Ovary (tissue), 7 donors: ENCODE measurements at regions not wholly inside any gene's neighbourhood (a gene's known extent, or its start where the extent isn't known, plus 50 kb on each side); places are given as distances from the start of the nearest gene placed in this dataset.

Source experiments
- DNase-seq, 5 donors: peaks; one replicate each; pipeline ENCODE4 v3.0.0-alpha.2; 2019 to 2020
- H3K27ac ChIP-seq, 2 donors: fragments of 200-600 bp; one replicate each; pipeline versions ENCODE4 v1.5.1 to v1.8.0; 2019 to 2022
- H3K27me3 ChIP-seq: fragments of 200-600 bp; one replicate; pipeline ENCODE4 v1.8.0; 2022
- H3K36me3 ChIP-seq: fragments of 200-600 bp; sonication (generic); one replicate; pipeline ENCODE4 v1.5.1; 2019
- H3K4me1 ChIP-seq: one replicate; pipeline ENCODE4 v1.8.1; 2013; ENCODE audit warnings: mild to moderate bottlenecking, moderate library complexity; ENCODE audit not compliant: insufficient read depth
- H3K4me3 ChIP-seq: fragments of 200-600 bp; sonication (generic); one replicate; pipeline ENCODE4 v1.5.1; 2017
- H3K9me3 ChIP-seq, 2 donors: fragments of 200-600 bp in 1 of 2; sonication (generic) in 1 of 2; one replicate each; pipeline versions ENCODE4 v1.5.1 to v1.8.1; 2013 to 2019; ENCODE audit warnings: mild to moderate bottlenecking in 1 of 2, moderate library complexity in 1 of 2
- EP300 ChIP-seq: sonication (generic); formaldehyde crosslinking; IDR thresholded peaks from one replicate; pipeline ENCODE4 v1.6.1; 2017; ENCODE audit warnings: antibody characterized with exemption
- POLR2A ChIP-seq: fragments of 450-650 bp; IDR thresholded peaks from one replicate; pipeline ENCODE4 v1.6.1; 2017; ENCODE audit warnings: antibody characterized with exemption, mild to moderate bottlenecking, moderate library complexity
- whole genome bisulfite sequencing, 3 donors: extraction: QIAGEN DNeasy Blood & Tissue Kit in 1 of 3; methylation state at CpG; one replicate each; pipeline versions ENCODE4 v1.1.5 to v1.1.7; 2013 to 2017; 5-methylcytosine and 5-hydroxymethylcytosine counted together
- intact Hi-C, 4 donors: fragments of 100-400 bp; cut with DNase I; formaldehyde crosslinking; loops; one replicate each; pipeline versions ENCODE4 v1.11.0 to v1.15.1; 2022 to 2023
- TF ChIP-seq, protein P1 (sequence below), 3 donors: fragments of 450-650 bp in 2 of 3; fragments of 200-600 bp in 1 of 3; IDR thresholded peaks; one replicate each; pipeline versions ENCODE4 v1.5.1 to v1.8.0; 2016 to 2022; ENCODE audit warnings: antibody characterized with exemption in 3 of 3, mild to moderate bottlenecking in 1 of 3
- donor health status: DM: no; HTN: no; CAD: no; lungs with moderate emphysema.
- donor health status: DM: no; HTN: no; CAD: no.
- donor health status: Bipolar disorder and iron deficiency.
- donor health status: DM: no; HTN: no; CAD: no.
- donor health status: DM: yes; HTN: yes; CAD: no.

DNA sequence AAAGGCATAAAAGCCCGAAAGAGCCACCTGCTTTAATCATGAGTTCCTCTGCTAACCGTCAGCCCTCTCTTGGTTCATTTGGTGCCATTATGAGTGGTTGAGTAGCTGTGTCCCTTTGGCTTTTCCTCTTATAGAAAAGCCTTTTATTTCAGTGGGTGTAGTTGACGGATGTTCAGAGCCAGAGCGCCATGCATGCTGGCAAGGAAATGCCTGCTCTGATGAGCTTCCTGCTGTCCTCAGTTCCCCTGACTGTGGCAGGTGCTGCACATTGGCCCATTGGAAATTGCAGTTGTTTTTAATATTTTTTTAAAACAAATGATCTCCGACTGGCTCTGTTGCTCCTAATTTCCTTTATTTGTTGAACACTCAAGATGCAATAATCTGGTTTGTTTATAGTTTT lies 77.3 kb upstream of the LIMCH1 start:
- H3K27me3 ChIP-seq: no peaks in the 10 kb centered on the region
- WGBS, 3 donors: 80 to 86% (median 85%) methylated on average over 5 of the region's 5 CpGs
- no peaks in the 10 kb centered on the region for H3K36me3 ChIP-seq
- H3K4me3 ChIP-seq: no peak overlapping the region
- H3K4me1 ChIP-seq: no peaks in the 10 kb centered on the region
- no peak overlapping the region for H3K27ac ChIP-seq
- DNase-seq: no peak
- no peaks in the 10 kb centered on the region for H3K9me3 ChIP-seq
- no peak for TF ChIP-seq EP300
- no peak for TF ChIP-seq POLR2A
- TF ChIP-seq, protein P1, sequence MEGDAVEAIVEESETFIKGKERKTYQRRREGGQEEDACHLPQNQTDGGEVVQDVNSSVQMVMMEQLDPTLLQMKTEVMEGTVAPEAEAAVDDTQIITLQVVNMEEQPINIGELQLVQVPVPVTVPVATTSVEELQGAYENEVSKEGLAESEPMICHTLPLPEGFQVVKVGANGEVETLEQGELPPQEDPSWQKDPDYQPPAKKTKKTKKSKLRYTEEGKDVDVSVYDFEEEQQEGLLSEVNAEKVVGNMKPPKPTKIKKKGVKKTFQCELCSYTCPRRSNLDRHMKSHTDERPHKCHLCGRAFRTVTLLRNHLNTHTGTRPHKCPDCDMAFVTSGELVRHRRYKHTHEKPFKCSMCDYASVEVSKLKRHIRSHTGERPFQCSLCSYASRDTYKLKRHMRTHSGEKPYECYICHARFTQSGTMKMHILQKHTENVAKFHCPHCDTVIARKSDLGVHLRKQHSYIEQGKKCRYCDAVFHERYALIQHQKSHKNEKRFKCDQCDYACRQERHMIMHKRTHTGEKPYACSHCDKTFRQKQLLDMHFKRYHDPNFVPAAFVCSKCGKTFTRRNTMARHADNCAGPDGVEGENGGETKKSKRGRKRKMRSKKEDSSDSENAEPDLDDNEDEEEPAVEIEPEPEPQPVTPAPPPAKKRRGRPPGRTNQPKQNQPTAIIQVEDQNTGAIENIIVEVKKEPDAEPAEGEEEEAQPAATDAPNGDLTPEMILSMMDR (IDR thresholded peaks at IDR 0.05): no peak
- intact Hi-C loops: no loop called here

DNA sequence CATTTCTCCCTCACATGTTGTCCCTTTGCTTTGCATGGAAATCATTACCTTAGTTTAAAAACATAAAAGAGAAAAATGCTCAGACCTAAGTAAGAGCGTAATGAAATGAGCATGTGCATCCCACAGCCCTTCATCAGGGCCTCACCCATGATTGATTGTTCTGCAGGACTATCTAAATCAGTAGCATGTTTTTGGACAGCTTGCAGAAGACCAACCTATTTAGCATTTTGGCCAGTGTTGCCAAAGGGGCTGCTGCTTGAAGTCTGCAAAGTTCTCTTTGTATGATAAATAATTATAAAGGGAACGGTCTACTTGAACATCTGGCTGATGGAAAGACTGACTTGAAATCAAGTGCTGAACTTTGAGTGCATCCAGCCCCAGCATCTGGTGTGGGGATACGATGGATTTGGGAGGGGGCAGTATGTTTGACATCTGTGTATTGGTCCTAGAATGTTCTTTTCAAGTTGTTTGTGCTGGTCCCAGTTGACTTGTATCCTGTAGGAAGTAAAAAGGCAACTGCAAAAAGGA lies 76.1 kb upstream of the LIMCH1 start:
- TF ChIP-seq EP300: no peak
- TF ChIP-seq, protein P1 (IDR thresholded peaks at IDR 0.05): no peak
- TF ChIP-seq POLR2A: no peak
- no peak for DNase-seq
- Histone ChIP-seq H3K27ac (no peak overlapping the region), H3K4me1 (no peaks in the 10 kb centered on the region), H3K9me3 (no peaks in the 10 kb centered on the region), H3K27me3 (no peaks in the 10 kb centered on the region), H3K36me3 (no peaks in the 10 kb centered on the region), H3K4me3 (no peak overlapping the region)
- intact Hi-C loops: no loop called here
- WGBS, 3 donors: 49 to 64% (median 64%) methylated on average over 3 of the region's 3 CpGs

DNA sequence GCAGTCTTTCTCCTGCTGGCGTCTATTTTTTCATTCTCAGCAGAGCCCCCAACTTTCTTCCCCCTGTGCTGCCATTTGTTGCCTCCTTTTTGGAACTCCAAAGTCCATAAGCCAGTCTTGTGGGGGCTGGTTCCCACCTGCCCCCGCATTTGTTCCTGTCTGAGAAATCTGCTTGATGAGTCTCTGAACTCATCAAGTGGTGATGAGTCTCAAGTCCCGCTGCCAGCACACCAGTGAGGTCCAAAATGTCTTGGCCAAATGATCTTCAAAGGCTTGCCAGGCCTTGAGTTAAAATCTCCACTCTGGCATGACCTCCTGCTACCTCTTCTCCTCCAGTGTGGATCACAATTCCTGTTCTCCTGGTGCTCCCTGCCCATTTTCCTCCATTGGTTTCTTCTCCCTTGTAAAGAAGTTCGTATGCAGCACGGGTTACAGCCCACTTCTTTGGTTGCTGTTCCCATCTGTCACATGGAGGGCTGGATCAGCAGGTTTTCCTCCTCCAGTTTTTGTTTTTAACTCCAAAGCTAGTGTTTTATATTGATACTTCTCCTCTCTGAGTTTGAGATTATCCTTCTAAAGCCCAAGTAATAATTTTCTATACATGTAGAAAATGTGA lies 72.7 kb upstream of the LIMCH1 start:
- H3K4me1 ChIP-seq: no peaks in the 10 kb centered on the region
- intact Hi-C loops: no loop called here
- H3K4me3 ChIP-seq: no peak overlapping the region
- no peaks in the 10 kb centered on the region for H3K36me3 ChIP-seq
- DNase-seq: no peak
- TF ChIP-seq, protein P1 (IDR thresholded peaks at IDR 0.05): no peak
- TF ChIP-seq POLR2A: no peak
- TF ChIP-seq EP300: no peak
- H3K27ac ChIP-seq: no peak overlapping the region
- no peaks in the 10 kb centered on the region for H3K27me3 ChIP-seq
- no peaks in the 10 kb centered on the region for H3K9me3 ChIP-seq
- WGBS, 3 donors: 89 to 91% (median 90%) methylated on average over 5 of the region's 5 CpGs

DNA sequence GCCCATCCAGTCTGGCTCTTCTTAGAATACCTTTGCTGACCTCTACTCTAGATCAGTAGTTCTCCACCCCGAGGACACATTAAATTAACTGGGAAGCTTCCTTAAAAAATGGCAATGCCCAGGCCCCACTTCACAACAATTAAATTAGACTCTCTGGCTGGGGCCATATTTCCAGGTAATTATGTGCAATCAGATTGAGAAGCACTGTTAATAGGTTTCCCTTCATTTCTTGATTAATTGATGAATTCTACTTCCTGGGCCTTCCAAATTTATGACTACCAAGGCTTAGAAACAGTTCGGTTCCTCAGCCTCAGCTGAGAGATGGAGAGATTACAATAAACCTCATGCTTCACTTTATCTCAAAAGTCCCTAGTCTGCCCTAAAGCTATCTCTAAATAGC lies 71.7 kb upstream of the LIMCH1 start:
- no peak for TF ChIP-seq EP300
- TF ChIP-seq, protein P1 (IDR thresholded peaks at IDR 0.05): no peak
- no peak for TF ChIP-seq POLR2A
- DNase-seq: no peak
- WGBS, 3 donors: 68 to 88% (median 85%) methylated on average over 2 of the region's 2 CpGs
- H3K36me3 ChIP-seq: no peaks in the 10 kb centered on the region
- intact Hi-C loops: no loop called here
- H3K4me1 ChIP-seq: no peaks in the 10 kb centered on the region
- no peak overlapping the region for H3K27ac ChIP-seq
- no peaks in the 10 kb centered on the region for H3K9me3 ChIP-seq
- no peaks in the 10 kb centered on the region for H3K27me3 ChIP-seq
- no peak overlapping the region for H3K4me3 ChIP-seq
